ENCODE measurements at regions not wholly inside any gene's neighbourhood (a gene's known extent, or its start where the extent isn't known, plus 50 kb on each side); places are given as distances from the start of the nearest gene placed in this dataset.

- no peak for DNase-seq
These were observed 379.7 kb downstream of the SPRY1 start for GRCh38 chr4:123776267-123776666.

- DNase-seq: no peak
These were observed 380.8 kb downstream of the SPRY1 start for GRCh38 chr4:123777373-123777772.

GRCh38 chr4:123783151-123783790 lies 386.7 kb downstream of the SPRY1 start:
- DNase-seq: no peak

- no peak for DNase-seq
These were observed 387.3 kb downstream of the SPRY1 start for GRCh38 chr4:123783921-123784320.

GRCh38 chr4:123784626-123785025 lies 388.0 kb downstream of the SPRY1 start:
- no peak for DNase-seq

- no peak for DNase-seq
These were observed 388.9 kb downstream of the SPRY1 start for GRCh38 chr4:123785538-123785937.

GRCh38 chr4:123786163-123786915 lies 389.7 kb downstream of the SPRY1 start:
- DNase-seq: no peak

GRCh38 chr4:123786920-123787319 lies 390.3 kb downstream of the SPRY1 start:
- DNase-seq: no peak

GRCh38 chr4:123787512-123788080 lies 391.0 kb downstream of the SPRY1 start:
- no peak for DNase-seq

- DNase-seq: no peak
These were observed 392.0 kb downstream of the SPRY1 start for GRCh38 chr4:123788577-123788976.

GRCh38 chr4:123790681-123791080 lies 394.1 kb downstream of the SPRY1 start:
- DNase-seq: no peak

GRCh38 chr4:123802082-123802645 lies 405.6 kb downstream of the SPRY1 start:
- DNase-seq: no peak

- DNase-seq: no peak
These were observed 406.3 kb downstream of the SPRY1 start for GRCh38 chr4:123802933-123803332.

- no peak for DNase-seq
These were observed 407.7 kb downstream of the SPRY1 start for GRCh38 chr4:123804196-123804721.

- no peak for DNase-seq
These were observed 409.5 kb downstream of the SPRY1 start for GRCh38 chr4:123806056-123806455.

GRCh38 chr4:123807187-123807586 lies 410.6 kb downstream of the SPRY1 start:
- no peak for DNase-seq

- DNase-seq: no peak
These were observed 411.3 kb downstream of the SPRY1 start for GRCh38 chr4:123807866-123808265.

- no peak for DNase-seq
These were observed 413.3 kb downstream of the SPRY1 start for GRCh38 chr4:123809864-123810263.

- no peak for DNase-seq
These were observed 415.4 kb downstream of the SPRY1 start for GRCh38 chr4:123812066-123812390.

- no peak for DNase-seq
These were observed 417.3 kb downstream of the SPRY1 start for GRCh38 chr4:123813901-123814300.

- DNase-seq: no peak
These were observed 419.9 kb downstream of the SPRY1 start for GRCh38 chr4:123816462-123816861.

GRCh38 chr4:123817025-123817688 lies 420.6 kb downstream of the SPRY1 start:
- DNase-seq: no peak

GRCh38 chr4:123819362-123820035 lies 422.9 kb downstream of the SPRY1 start:
- no peak for DNase-seq

All from SHP77 treated with DMSO at 0.1 percent for 48 hours (cell line).